ENCODE measurements at regions not wholly inside any gene's neighbourhood (a gene's known extent, or its start where the extent isn't known, plus 50 kb on each side); places are given as distances from the start of the nearest gene placed in this dataset.

GRCh38 chr3:70849911-70850699 lies 537.7 kb upstream of the MDFIC2 start:
- TF ChIP-seq ERG (CRISPR knock-in tag; IDR thresholded peaks at IDR 0.05) (no peak), CTCF (IDR thresholded peaks at IDR 0.05) (no peak), NR2C2 (CRISPR knock-in tag; IDR thresholded peaks at IDR 0.05) (no peak), JUN (CRISPR knock-in tag; IDR thresholded peaks at IDR 0.05) (no peak), ZNF263 (CRISPR knock-in tag; IDR thresholded peaks at IDR 0.05; ENCODE audit: low read depth) (no peak), USF1 (CRISPR knock-in tag; IDR thresholded peaks at IDR 0.05) (no peak), ZNF121 (CRISPR knock-in tag; IDR thresholded peaks at IDR 0.05) (no peak)
- TF ChIP-seq, protein P1, sequence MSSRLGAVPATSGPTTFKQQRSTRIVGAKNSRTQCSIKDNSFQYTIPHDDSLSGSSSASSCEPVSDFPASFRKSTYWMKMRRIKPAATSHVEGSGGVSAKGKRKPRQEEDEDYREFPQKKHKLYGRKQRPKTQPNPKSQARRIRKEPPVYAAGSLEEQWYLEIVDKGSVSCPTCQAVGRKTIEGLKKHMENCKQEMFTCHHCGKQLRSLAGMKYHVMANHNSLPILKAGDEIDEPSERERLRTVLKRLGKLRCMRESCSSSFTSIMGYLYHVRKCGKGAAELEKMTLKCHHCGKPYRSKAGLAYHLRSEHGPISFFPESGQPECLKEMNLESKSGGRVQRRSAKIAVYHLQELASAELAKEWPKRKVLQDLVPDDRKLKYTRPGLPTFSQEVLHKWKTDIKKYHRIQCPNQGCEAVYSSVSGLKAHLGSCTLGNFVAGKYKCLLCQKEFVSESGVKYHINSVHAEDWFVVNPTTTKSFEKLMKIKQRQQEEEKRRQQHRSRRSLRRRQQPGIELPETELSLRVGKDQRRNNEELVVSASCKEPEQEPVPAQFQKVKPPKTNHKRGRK (CRISPR knock-in tag; IDR thresholded peaks at IDR 0.05; ENCODE audit: borderline replicate concordance) = no peak

All from WTC11 (cell line).